ENCODE measurements at regions not wholly inside any gene's neighbourhood (a gene's known extent, or its start where the extent isn't known, plus 50 kb on each side); places are given as distances from the start of the nearest gene placed in this dataset.
"Not testable (repeated sequence)": the region's sequence is repeated elsewhere in the genome, so short reads cannot be mapped to it uniquely, and the experiment has no call there.

DNA sequence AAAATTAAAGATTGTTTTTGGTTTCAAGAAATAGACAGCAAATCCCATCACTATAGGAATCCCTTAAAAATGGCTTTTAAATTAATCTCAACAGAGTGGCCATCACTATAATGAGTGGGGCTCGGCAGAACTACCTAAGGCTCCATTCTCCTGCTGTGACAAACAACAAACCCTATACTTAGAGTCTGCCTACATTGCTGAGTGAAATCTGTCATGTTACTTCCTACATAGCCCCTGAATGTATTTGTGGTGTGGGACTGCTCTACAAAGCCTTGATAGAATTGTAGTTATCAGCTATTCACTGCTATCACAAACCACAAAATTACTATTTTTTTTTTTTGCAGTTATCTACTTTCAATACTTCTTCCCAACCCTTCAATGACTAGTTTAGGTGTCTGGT lies 538.7 kb upstream of the ATXN7L3B start:
- no peaks in the 10 kb centered on the region for H3K9me3 ChIP-seq (replicated peaks in 1 of 2; ENCODE audit: control insufficient read depth in 1 of 2, insufficient read depth in 1 of 2, low read length in 2 of 2)
- Mint-ChIP-seq H3K27ac (no peak overlapping the region), H3K4me3 (no peak overlapping the region), H3K4me1 (no peaks in the 10 kb centered on the region), H3K27me3 (ENCODE audit: low read depth in 3 of 3) (no peaks in the 10 kb centered on the region), H3K9me3 (peaks cover 0 to 2% (median 0%) of the 10 kb centered on the region in 7 donors), H3K36me3 (no peaks in the 10 kb centered on the region)
- no peak overlapping the region for H2AFZ ChIP-seq (ENCODE audit: insufficient read depth, low read depth, low read length, poor library complexity, severe bottlenecking)
- H3K4me2 ChIP-seq (replicated peaks; ENCODE audit: extremely low read depth, low read length, poor library complexity, severe bottlenecking) = no peak overlapping the region
- no peak overlapping the region for H3K9ac ChIP-seq (ENCODE audit: insufficient read depth, low read length, poor library complexity, severe bottlenecking)
- 50% methylated on average over 1 of the region's 1 CpG for WGBS (ENCODE audit: insufficient coverage)
- no peaks in the 10 kb centered on the region for H3K4me1 ChIP-seq (ENCODE audit: control insufficient read depth in 1 of 2, insufficient read depth in 2 of 2, low read length in 2 of 2)
- no peak for DNase-seq
- H3K27ac ChIP-seq (ENCODE audit: low read depth in 1 of 2, low read length in 2 of 2) = no peak overlapping the region
- intact Hi-C loops (cut with micrococcal nuclease) = no loop called here
- no peaks in the 10 kb centered on the region for H3K27me3 ChIP-seq (ENCODE audit: control insufficient read depth in 2 of 2, insufficient read depth in 2 of 2, low read length in 2 of 2)
- no peak for TF ChIP-seq CTCF (IDR thresholded peaks at IDR 0.05)
- no peaks in the 10 kb centered on the region for H4K20me1 ChIP-seq (ENCODE audit: insufficient read depth, low read length)
- no peaks in the 10 kb centered on the region for H3K79me2 ChIP-seq (ENCODE audit: insufficient read depth, low read length)
- H3K36me3 ChIP-seq (replicated peaks in 1 of 2; ENCODE audit: control insufficient read depth in 1 of 2, insufficient read depth in 2 of 2, low read length in 2 of 2) = no peaks in the 10 kb centered on the region
- no peak overlapping the region for H3K4me3 ChIP-seq (replicated peaks in 1 of 3; ENCODE audit: low read depth in 2 of 3, low read length in 3 of 3)

- Mint-ChIP-seq H3K4me3 (no peak overlapping the region), H3K27me3 (ENCODE audit: low read depth in 3 of 3) (no peaks in the 10 kb centered on the region), H3K4me1 (no peaks in the 10 kb centered on the region), H3K36me3 (no peaks in the 10 kb centered on the region), H3K9me3 (peaks cover 0 to 2% (median 0%) of the 10 kb centered on the region in 7 donors), H3K27ac (no peak overlapping the region)
- H3K4me2 ChIP-seq (replicated peaks; ENCODE audit: extremely low read depth, low read length, poor library complexity, severe bottlenecking) = no peak overlapping the region
- H3K27ac ChIP-seq (ENCODE audit: low read depth in 1 of 2, low read length in 2 of 2) = no peak overlapping the region
- no peaks in the 10 kb centered on the region for H3K27me3 ChIP-seq (ENCODE audit: control insufficient read depth in 2 of 2, insufficient read depth in 2 of 2, low read length in 2 of 2)
- H3K9me3 ChIP-seq (replicated peaks in 1 of 2; ENCODE audit: control insufficient read depth in 1 of 2, insufficient read depth in 1 of 2, low read length in 2 of 2) = no peaks in the 10 kb centered on the region
- H2AFZ ChIP-seq (ENCODE audit: insufficient read depth, low read depth, low read length, poor library complexity, severe bottlenecking) = no peak overlapping the region
- no peaks in the 10 kb centered on the region for H4K20me1 ChIP-seq (ENCODE audit: insufficient read depth, low read length)
- no peaks in the 10 kb centered on the region for H3K36me3 ChIP-seq (replicated peaks in 1 of 2; ENCODE audit: control insufficient read depth in 1 of 2, insufficient read depth in 2 of 2, low read length in 2 of 2)
- no peak overlapping the region for H3K4me3 ChIP-seq (replicated peaks in 1 of 3; ENCODE audit: low read depth in 2 of 3, low read length in 3 of 3)
- H3K79me2 ChIP-seq (ENCODE audit: insufficient read depth, low read length) = no peaks in the 10 kb centered on the region
- no peaks in the 10 kb centered on the region for H3K4me1 ChIP-seq (ENCODE audit: control insufficient read depth in 1 of 2, insufficient read depth in 2 of 2, low read length in 2 of 2)
- WGBS (ENCODE audit: insufficient coverage) = no CpG with 5 or more reads among the region's 5 CpGs
- intact Hi-C loops (cut with micrococcal nuclease) = no loop called here
- H3K9ac ChIP-seq (ENCODE audit: insufficient read depth, low read length, poor library complexity, severe bottlenecking) = no peak overlapping the region
- TF ChIP-seq CTCF (IDR thresholded peaks at IDR 0.05) = no peak
- no peak for DNase-seq
Observed at GRCh38 chr12:74015118-74015517, 522.5 kb upstream of the ATXN7L3B start.

- H3K4me3 ChIP-seq (replicated peaks in 1 of 3; ENCODE audit: low read depth in 2 of 3, low read length in 3 of 3); H3K4me2 ChIP-seq (replicated peaks; ENCODE audit: extremely low read depth, low read length, poor library complexity, severe bottlenecking); H3K4me1 ChIP-seq (ENCODE audit: control insufficient read depth in 1 of 2, insufficient read depth in 2 of 2, low read length in 2 of 2); H3K9me3 Mint-ChIP-seq; H3K27me3 Mint-ChIP-seq (ENCODE audit: low read depth in 3 of 3); DNase-seq; H3K27me3 ChIP-seq (ENCODE audit: control insufficient read depth in 2 of 2, insufficient read depth in 2 of 2, low read length in 2 of 2); H3K36me3 ChIP-seq (replicated peaks in 1 of 2; ENCODE audit: control insufficient read depth in 1 of 2, insufficient read depth in 2 of 2, low read length in 2 of 2); H3K4me1 Mint-ChIP-seq; H3K4me3 Mint-ChIP-seq; H3K27ac ChIP-seq (ENCODE audit: low read depth in 1 of 2, low read length in 2 of 2); H3K79me2 ChIP-seq (ENCODE audit: insufficient read depth, low read length); intact Hi-C loops (cut with micrococcal nuclease); H3K27ac Mint-ChIP-seq; H2AFZ ChIP-seq (ENCODE audit: insufficient read depth, low read depth, low read length, poor library complexity, severe bottlenecking); H3K9me3 ChIP-seq (replicated peaks in 1 of 2; ENCODE audit: control insufficient read depth in 1 of 2, insufficient read depth in 1 of 2, low read length in 2 of 2); H3K36me3 Mint-ChIP-seq; H3K9ac ChIP-seq (ENCODE audit: insufficient read depth, low read length, poor library complexity, severe bottlenecking); H4K20me1 ChIP-seq (ENCODE audit: insufficient read depth, low read length): not testable (repeated sequence)
- WGBS (ENCODE audit: insufficient coverage) = 100% methylated on average over 2 of the region's 5 CpGs
Observed at GRCh38 chr12:74016324-74016723, 521.3 kb upstream of the ATXN7L3B start.

Measured in CD14-positive monocyte (primary cell).